ENCODE measurements at regions not wholly inside any gene's neighbourhood (a gene's known extent, or its start where the extent isn't known, plus 50 kb on each side); places are given as distances from the start of the nearest gene placed in this dataset.
A peak's percentile ranks its signal among the peaks of the same experiment; 100 is the strongest.
"Not testable (repeated sequence)": the region's sequence is repeated elsewhere in the genome, so short reads cannot be mapped to it uniquely, and the experiment has no call there.

DNA sequence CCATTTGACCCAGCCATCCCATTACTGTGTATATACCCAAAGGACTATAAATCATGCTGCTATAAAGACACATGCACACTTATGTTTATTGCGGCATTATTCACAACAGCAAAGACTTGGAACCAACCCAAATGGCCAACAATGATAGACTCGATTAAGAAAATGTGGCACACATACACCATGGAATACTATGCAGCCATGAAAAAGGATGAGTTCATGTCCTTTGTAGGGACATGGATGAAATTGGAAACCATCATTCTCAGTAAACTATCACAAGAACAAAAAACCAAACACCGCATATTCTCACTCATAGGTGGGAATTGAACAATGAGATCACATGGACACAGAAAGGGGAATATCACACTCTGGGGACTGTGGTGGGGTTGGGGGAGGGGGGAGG is 242.7 kb upstream of the FOXF1 start:
- DNase-seq (ENCODE audit: low read depth) = not testable (repeated sequence)

DNA sequence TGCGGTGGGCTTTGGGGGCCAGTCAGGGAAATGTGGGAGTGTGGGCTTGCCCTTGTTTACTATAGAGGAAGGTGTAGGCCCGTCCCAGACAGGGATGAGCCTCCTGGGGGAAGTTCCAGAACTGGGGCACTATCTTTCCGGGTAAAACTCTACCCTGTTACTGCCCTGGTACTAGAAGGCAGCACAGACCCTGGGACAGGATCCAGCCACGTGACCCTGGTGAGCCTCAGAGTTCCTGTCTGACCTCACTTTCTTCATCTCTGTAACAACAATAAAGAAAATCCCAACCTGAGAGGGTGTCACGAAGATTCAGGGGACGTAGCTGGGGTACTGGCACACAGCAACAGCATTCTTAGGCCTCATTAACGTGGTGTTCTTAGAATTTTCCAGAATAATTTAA is 239.6 kb upstream of the FOXF1 start:
- no peak for DNase-seq (ENCODE audit: low read depth)

- no peak for DNase-seq (ENCODE audit: low read depth)
Measured at GRCh38 chr16:86272744-86273143, 237.6 kb upstream of the FOXF1 start.

DNA sequence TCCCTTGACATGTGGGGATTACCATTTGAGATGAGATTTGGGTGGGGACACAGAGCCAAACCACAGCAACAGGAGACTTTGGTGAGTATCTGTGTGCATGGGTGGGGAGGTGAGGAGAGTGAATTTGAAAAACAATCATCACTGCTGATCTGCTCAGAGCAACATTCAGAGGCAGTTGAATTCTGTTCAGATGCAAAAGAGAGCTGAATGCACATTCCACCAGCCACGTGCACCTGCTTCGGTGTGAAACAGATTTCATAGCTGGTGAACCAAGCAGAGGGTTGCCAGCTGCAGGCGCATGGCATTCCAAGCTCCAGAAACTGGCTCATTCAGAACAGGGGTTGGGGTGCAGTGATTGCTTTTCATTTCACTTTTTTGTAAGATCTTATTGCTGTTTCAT is 233.1 kb upstream of the FOXF1 start:
- no peak for DNase-seq (ENCODE audit: low read depth)

- DNase-seq (ENCODE audit: low read depth) = not testable (repeated sequence)
Measured at GRCh38 chr16:86277859-86278258, 232.5 kb upstream of the FOXF1 start.

- DNase-seq (ENCODE audit: low read depth) = no peak
Measured at GRCh38 chr16:86281421-86281820, 228.9 kb upstream of the FOXF1 start.

DNA sequence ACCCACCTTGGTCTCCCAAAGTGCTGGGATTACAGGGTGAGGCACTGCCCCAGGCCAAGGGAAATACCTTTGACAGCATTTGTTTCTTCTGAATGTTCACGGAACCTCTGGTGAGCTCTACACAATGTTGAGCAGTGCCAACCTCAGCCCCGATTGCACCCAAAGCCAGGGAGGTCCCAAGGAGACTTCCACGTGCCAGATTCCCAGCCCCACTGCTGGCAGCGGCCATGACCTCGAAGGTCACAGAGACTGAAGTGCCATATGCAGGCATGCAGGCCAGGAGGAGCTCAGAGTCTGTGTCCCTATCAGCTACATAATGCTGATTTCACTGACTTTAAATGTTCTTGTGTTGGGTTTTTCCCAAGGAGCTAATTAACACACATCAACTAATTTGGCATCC is 226.4 kb upstream of the FOXF1 start:
- no peak for DNase-seq (ENCODE audit: low read depth)

- DNase-seq (ENCODE audit: low read depth) = no peak
Measured at GRCh38 chr16:86285421-86285820, 224.9 kb upstream of the FOXF1 start.

GRCh38 chr16:86285938-86286921 is 224.1 kb upstream of the FOXF1 start:
- DNase-seq (ENCODE audit: low read depth) = peak; percentile 16

DNA sequence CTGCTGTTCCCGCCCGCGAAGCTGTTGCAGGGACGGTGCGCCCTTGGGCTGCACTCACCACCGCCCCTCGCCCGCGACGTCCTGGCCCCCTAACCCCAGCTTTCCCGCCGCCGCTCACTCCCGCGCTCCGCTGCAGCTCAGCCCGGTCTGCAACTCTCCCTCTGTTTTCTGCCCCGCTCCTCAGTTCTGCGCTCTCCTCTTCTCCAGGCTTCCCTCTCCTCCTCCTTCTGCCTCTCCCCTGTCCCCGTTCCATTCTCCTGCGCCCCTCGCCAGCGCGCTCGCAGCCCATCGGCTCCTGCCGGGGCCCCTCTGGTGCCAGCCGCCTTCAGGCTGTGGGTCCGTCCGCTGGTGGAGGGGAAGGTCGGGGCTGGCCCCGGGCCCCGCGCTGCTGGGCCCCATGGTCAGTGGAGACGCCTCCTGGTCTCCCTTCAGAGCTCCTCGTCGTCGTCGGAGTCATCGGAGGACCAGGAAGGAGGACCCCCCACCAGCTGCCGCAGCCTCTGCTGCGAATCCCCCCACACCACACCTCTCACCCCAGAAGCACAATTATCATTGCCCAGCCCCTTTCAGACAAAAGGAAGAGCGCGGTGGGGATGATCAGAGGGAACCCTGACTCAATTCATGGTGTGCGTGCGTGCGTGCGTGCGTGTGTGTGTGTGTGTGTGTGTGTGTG is 223.2 kb upstream of the FOXF1 start:
- DNase-seq (ENCODE audit: low read depth) = no peak

- no peak for DNase-seq (ENCODE audit: low read depth)
Measured at GRCh38 chr16:86287664-86288201, 222.6 kb upstream of the FOXF1 start.

DNA sequence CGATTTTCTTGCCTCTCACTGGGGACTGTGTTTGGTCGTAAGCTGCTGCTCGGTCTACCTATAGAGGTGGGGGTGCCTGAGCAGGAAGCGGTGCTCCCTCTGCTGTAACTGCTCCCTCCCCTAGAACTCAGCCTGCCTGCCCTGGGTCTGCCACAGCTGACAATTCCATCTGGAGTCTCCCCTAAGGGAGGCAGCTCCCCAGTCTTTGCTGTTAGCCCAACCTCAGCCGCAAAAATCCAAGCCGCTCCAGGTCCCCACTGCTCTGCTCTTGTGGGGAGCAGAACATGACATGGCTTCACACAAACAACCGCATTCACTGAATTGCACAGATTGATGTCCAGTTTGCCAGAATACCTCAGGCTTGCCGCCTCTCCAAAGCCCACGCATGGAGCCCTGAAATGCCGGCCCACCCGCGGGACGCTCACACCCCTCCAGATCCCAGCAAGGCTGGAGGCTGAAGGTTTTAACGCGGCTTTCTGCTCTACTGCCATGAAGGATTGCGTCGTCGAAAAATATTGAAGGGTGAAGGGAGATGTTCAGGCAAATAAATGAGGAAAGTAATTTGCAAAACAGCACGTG is 221.5 kb upstream of the FOXF1 start:
- no peak for DNase-seq (ENCODE audit: low read depth)

GRCh38 chr16:86289304-86289703 is 221.0 kb upstream of the FOXF1 start:
- DNase-seq (ENCODE audit: low read depth) = no peak

DNA sequence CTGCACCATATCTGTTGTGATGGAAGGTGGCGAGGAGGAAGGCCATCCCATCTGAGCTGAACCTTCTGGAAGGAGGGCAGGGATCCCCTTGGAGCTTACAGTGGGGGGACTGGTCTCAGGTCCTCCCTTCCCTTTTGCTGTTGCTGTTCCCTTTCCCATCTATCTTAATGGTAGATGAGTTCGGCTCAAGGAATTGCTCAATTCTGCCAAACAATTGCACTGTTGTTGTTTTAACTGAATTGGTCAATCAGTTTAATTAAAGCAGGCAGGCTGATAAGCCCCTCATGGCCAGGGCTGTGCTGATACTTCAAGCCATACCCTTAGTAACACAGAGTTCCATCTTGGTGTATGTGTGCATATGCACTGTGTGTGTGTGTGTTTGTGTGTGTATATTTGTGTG is 220.4 kb upstream of the FOXF1 start:
- DNase-seq (ENCODE audit: low read depth) = no peak

DNA sequence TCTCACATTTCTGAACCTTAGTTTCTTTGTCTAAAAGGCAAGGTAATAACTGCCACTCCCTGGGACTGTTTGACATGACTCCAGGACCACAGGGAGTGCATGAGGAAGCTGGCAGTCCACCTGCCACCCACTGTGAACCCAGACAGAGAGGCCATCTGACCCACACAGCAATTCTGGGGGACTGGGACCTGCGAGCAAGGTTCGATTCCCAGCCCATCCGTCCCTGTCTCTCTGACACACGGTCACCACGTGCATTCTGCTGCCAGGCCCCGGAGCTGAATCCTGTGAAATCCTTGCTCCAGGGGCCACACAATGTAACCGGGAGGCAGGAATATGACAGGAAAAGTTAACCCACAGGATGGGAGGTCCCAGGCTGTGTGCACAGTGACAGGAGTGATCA is 218.8 kb upstream of the FOXF1 start:
- DNase-seq (ENCODE audit: low read depth) = no peak

DNA sequence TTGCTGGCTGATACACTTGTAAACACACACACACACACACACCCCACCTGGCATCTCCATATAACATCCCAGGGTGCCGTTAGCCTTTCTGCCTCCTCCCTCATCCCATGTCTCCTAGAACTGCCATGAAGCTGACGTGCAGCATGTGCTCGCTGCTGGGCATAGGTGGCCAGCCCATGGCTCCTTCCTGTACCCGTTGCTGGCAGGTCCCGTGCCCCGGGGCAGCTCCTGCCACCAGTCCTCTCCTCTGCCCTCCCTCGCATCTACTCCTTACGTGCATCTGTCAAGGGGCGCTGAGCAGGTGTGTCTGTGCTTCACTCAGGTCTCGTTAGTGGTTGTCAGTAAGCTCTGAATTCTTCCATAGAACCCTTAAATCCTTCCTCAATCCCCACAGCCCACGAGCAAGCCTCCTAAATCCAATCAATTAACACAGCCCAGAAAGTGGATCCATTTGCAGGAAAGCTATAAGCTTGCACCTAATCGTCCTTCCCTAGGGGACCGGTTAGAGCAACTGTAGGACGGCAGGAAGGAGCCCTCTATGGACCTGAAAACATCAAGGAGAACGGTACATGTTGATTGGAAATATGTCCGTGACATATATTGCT is 218.1 kb upstream of the FOXF1 start:
- no peak for DNase-seq (ENCODE audit: low read depth)

- DNase-seq (ENCODE audit: low read depth) = no peak
Measured at GRCh38 chr16:86292942-86293341, 217.4 kb upstream of the FOXF1 start.

GRCh38 chr16:86293906-86294305 is 216.4 kb upstream of the FOXF1 start:
- no peak for DNase-seq (ENCODE audit: low read depth)

DNA sequence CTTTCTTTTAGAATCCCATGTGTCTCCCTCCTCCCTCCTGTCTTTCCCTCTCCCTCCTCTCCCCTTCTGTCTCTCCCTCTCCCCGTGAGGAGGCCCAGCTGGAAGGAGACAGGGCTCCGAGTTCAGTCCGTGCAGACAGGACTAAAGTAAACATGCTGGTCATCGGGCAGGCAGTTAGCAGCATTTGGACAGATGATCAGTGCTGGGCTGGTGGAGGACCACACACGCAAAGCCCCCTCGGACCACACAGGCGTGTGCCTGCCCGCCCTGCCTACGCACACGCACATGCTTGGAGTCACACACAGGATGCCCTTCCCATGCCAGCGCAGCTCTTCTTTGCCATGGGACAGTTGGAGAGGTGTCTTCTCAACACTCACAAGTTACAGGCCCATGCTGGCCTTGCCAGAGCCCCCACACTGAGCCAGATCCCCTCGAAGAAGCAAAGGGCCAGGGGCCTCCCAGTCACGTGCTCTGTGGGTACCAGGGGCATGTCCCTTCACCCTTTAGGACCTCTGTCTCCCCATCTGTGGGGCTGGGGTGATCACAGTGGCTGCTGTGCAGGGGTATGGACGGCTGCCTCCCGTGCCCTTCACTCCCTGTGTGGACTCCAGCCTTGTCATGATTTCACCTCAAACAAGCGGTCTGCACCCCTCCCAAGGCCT is 215.7 kb upstream of the FOXF1 start:
- DNase-seq (ENCODE audit: low read depth) = no peak

DNA sequence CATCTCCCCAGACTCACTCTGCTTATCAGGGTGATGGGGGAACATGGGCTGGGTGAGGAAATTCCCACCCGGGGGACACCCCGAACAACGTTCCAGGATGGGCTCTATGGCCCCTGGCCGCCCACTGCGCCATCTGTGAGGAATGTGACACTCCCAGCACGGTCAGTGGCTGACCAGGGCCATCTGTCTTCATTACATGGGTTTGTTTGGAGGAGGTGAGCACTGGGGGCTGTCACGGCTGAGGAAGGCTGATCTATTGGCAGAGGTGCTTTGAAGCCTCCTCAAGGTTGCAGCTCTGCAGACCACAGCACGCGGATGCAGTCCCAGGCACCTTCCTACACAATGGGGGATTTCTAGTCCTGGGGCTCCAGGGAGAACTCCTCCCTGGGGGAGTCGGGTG is 214.1 kb upstream of the FOXF1 start:
- DNase-seq (ENCODE audit: low read depth) = no peak

DNA sequence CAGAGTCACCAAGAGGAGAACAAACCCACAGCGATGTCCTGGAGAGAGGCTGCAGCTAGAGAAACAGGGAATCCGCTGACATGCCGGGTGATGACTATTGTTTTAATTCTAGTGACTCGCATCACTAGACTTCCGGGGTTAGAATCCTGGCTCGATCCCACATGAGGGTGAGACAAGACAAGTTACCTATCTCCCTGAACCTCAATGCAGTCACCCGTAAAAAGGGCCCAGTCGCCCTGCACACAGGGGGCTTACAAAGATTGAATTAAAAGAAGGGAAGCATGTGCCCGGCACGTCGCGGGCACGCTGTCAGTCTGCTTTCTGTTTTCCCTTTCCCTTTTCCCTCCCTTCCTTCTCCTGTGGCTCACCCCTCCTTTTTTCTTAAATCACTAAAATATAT is 212.9 kb upstream of the FOXF1 start:
- DNase-seq (ENCODE audit: low read depth) = no peak

Data from amniotic epithelial cell (primary cell).